ENCODE measurements at regions not wholly inside any gene's neighbourhood (a gene's known extent, or its start where the extent isn't known, plus 50 kb on each side); places are given as distances from the start of the nearest gene placed in this dataset.
"Not testable (repeated sequence)": the region's sequence is repeated elsewhere in the genome, so short reads cannot be mapped to it uniquely, and the experiment has no call there.

GRCh38 chr1:213418268-213419071 lies 367.4 kb downstream of the RPS6KC1 start:
- DNase-seq = no peak

- DNase-seq = no peak
Observed at GRCh38 chr1:213419401-213420030, 368.5 kb downstream of the RPS6KC1 start.

- DNase-seq = not testable (repeated sequence)
Observed at GRCh38 chr1:213421178-213421577, 370.1 kb downstream of the RPS6KC1 start.

- no peak for DNase-seq
Observed at GRCh38 chr1:213423041-213423440, 372.0 kb downstream of the RPS6KC1 start.

- DNase-seq = no peak
Observed at GRCh38 chr1:213423605-213424004, 372.6 kb downstream of the RPS6KC1 start.

DNA sequence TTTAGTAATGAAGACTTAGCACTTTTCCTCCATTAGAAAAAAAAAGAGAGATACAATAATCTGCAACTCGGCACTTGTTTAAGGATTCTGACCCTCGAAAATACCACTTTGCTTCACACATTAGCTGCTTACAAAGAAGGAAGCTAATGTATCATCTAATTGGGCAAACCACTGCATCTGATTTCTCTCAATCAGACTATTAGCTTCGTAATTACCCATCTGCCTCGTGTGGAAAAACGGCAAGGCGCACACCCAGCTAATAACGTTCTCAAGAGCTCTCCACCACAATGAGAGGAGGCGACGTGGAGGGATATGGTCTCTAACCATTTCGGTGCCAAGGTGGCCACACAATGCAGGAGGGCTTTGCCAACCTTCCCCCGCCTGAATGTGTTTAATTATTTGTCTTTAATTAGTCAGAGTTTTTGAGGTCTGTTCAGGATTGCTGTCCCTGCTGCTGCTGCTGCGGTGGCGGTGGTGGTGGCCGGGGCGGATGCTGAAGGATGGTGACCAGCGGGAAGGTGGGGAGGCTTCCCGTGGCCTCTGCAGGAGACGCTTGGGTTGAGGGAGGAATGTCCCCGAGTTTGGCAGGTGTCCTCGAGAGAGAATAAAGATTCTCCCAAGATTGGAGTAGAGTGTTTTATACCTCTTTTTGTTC lies 374.5 kb downstream of the RPS6KC1 start:
- DNase-seq = no peak

DNA sequence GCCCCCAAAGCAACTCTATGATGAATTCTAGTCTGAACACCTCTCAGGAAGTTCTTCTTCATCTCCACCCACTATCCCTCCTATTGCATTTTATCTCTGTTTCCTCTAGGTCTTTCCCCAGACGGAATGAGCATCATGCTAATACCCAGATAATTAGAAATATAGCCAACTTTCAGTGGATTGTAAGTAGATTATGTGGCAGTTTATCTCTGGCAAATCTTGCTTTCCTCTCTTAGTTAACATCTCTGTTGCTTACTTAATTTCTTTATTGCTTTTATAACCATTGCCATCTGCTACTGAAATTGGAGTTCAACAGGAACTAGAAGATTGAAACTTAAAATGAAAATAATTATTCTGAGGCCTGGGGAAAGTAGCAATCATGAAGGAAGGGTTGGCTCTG lies 378.6 kb downstream of the RPS6KC1 start:
- DNase-seq = no peak

DNA sequence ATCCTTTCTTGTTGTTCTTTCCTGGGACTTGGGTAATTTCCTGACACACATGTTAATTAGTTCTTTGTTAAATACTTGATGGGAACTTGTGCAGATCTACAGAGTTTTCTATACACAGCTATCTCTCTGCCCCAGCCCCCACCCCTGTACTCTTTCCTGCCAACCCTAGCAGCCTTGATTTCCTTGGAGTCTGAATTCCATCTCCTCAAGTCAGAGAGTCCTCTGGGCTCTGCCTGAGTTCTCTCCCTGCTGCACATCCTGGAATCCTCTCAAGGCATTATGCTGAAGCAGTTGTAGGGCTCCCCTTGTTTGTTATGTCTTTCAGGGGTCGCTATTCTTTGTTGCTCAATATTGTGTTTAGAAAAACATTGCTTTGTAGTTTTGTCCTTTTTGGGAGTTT lies 384.7 kb downstream of the RPS6KC1 start:
- no peak for DNase-seq

GRCh38 chr1:213438339-213438738 lies 387.3 kb downstream of the RPS6KC1 start:
- DNase-seq = no peak

DNA sequence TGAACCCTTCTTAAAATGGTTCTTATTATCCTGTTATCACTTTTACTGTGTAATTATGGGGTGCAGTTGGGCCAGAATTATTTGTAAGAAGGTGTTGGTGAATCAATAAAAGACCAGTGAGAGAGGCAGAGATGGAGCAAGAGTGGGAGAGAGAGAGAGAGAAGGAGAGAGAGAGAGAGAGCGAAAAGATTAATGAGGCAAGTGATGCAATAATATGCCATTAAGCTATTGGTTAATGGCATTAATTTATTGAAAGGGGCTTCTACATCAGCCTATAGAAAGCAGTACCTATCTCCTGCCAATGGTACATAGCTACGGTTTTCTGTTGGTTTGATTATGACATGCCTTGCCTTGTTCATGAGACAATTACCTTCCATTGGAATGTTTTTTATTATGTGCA lies 388.7 kb downstream of the RPS6KC1 start:
- DNase-seq = no peak

DNA sequence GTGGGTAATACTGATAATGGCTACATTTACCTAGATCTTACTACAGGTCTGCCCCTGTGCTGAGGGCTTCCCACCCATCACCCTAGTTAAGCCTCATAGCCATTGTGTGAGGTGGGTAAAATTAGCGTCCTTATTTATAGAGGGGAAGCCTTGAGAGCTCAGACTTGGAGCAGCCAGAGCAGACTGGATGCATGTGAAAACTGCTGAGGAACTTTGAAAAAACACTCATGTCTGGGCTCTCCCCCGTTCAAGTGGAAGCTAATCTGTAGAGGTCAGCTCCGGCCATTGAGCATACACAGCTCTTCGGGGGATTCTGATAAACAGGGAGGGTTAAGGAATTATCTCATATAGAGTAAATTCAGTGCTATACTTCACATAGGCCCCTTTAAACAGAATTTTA lies 389.7 kb downstream of the RPS6KC1 start:
- DNase-seq = no peak

GRCh38 chr1:213443415-213443814 lies 392.4 kb downstream of the RPS6KC1 start:
- DNase-seq = no peak

GRCh38 chr1:213444224-213444623 lies 393.2 kb downstream of the RPS6KC1 start:
- no peak for DNase-seq

DNA sequence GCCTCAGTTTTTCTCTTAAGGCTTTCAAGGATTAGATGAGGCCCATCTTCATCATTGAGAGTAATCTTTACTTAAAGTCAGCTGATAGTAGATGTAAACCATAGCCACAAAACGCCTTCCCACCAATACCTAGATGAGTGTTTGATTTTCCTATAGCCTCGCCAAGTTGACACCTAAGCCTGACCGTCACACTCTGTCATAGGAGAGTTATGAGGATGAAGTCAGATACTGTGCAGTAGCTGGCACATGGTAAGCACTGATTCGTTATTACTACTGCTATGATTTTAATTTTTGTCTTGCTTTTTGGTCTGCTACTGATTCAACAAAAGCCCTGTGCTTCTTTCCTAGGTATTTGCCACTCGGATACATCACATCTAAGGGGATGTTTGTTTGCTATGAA lies 395.5 kb downstream of the RPS6KC1 start:
- no peak for DNase-seq

- no peak for DNase-seq
Observed at GRCh38 chr1:213448360-213448759, 397.3 kb downstream of the RPS6KC1 start.

DNA sequence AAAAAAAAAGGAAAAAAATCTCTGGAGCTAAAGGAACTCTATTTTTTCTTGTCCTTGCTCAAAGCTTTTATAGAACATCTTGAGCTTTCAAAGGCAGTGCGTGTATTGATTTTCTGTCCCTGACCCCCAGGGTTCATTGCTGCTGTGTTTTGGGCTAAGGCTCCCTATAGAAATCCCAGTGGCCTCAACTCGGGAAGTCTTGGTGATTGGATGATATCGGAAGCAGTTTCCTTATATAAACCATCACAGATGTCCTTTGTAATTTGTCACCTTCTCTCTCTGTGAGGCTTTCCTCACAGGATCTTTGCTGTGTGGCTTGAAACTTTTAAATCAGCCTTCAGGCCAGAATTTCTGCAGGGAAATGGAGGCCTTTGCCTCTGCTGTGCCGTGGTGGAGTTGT lies 397.7 kb downstream of the RPS6KC1 start:
- no peak for DNase-seq

GRCh38 chr1:213452501-213452900 lies 401.5 kb downstream of the RPS6KC1 start:
- DNase-seq = no peak

- DNase-seq = no peak
Observed at GRCh38 chr1:213457186-213457585, 406.1 kb downstream of the RPS6KC1 start.

GRCh38 chr1:213457733-213458132 lies 406.7 kb downstream of the RPS6KC1 start:
- DNase-seq = no peak

GRCh38 chr1:213462374-213462773 lies 411.3 kb downstream of the RPS6KC1 start:
- DNase-seq = not testable (repeated sequence)

DNA sequence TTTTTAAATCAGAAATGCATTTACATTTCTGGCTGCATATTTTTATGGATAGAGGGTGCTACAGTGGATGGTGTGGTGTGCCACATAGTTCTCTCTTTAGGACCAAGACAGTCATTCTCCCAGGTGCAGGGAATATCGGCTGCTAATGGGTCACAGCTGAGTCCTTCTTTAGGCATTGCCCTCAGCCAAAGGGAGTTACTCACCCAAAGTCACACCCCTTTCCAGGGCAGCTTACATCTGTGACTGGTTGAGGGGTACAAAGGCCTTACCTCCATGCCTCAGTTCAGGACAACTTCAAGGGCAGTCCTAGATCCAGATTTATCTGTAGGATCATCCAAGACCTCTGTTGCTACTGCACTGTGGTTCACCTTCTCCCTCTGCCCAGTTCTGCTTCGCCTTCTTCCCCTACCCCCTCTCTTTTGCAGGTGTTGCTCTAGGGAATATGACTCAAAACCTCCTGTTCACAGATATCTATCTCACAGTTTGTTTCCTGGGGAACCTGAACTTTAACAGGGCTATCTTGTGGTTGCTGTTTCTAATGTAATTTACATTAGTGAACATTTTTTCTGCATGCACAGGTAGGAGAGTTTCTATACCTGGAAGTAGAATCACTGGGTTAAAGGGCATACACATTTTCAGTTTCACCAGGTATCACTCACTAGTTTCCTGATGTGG lies 413.9 kb downstream of the RPS6KC1 start:
- DNase-seq = no peak

DNA sequence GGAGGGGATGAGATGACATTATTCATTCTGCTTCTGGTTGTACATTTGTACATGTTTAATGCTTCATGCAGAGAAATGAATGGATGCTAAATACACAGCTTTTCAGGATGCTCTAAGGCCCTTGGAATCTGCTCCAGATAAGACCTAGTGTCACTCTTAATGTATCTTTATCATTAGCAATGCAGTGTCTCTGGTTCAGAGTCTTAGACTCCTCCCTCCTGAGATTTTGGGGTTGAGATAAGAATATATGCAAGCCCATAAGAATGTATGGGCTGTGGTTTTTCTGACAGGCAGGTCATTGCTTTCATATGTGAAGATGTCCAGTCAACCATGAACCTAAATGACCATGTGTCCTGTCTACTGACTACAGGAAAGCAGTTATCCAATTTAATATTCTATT lies 415.5 kb downstream of the RPS6KC1 start:
- DNase-seq = no peak

GRCh38 chr1:213474054-213474453 lies 423.0 kb downstream of the RPS6KC1 start:
- no peak for DNase-seq
